HL-60 (cell line): ENCODE measurements at regions not wholly inside any gene's neighbourhood (a gene's known extent, or its start where the extent isn't known, plus 50 kb on each side); places are given as distances from the start of the nearest gene placed in this dataset.

Source experiments
- DNase-seq, 2 experiments: peaks; one replicate each; pipeline ENCODE4 v3.0.0-alpha.2; 2010 to 2020; ENCODE audit warnings: low read depth in 1 of 2, low spot score in 1 of 2
- H3K27ac ChIP-seq: fragments of 250-450 bp; sonication (Bioruptor Pico); replicated peaks from 2 replicates; pipeline ENCODE4 v1.5.1; 2020; ENCODE audit warnings: mild to moderate bottlenecking, moderate library complexity
- H3K27me3 ChIP-seq: fragments of 250-450 bp; sonication (Bioruptor Pico); 2 replicates; pipeline ENCODE4 v1.5.1; 2021; ENCODE audit warnings: mild to moderate bottlenecking, moderate library complexity; ENCODE audit not compliant: insufficient read depth, poor library complexity, severe bottlenecking
- H3K4me3 ChIP-seq: replicated peaks from 2 replicates; pipeline ENCODE4 v1.5.1; 2011; ENCODE audit warnings: mild to moderate bottlenecking, control low read depth, low read length; ENCODE audit not compliant: insufficient read depth
- GABPA ChIP-seq: IDR thresholded peaks from 2 replicates; pipeline ENCODE4 v1.6.1; 2012; ENCODE audit warnings: low read depth
- POLR2AphosphoS5 ChIP-seq: IDR thresholded peaks from 2 replicates; pipeline ENCODE4 v1.6.1; 2012; ENCODE audit warnings: low read depth
- SPI1 ChIP-seq: IDR thresholded peaks from 2 replicates; pipeline ENCODE4 v1.6.1; 2012; ENCODE audit warnings: low read depth, mild to moderate bottlenecking, borderline replicate concordance
- TF ChIP-seq, protein P1 (sequence below): IDR thresholded peaks from 2 replicates; pipeline ENCODE4 v1.6.1; 2012; ENCODE audit warnings: low read depth; ENCODE audit not compliant: insufficient replicate concordance
- TF ChIP-seq, protein P2 (sequence below): IDR thresholded peaks from one replicate; pipeline ENCODE4 v1.5.1; 2011; ENCODE audit warnings: low read length, control low read depth, inconsistent platforms; ENCODE audit not compliant: insufficient read depth

DNA sequence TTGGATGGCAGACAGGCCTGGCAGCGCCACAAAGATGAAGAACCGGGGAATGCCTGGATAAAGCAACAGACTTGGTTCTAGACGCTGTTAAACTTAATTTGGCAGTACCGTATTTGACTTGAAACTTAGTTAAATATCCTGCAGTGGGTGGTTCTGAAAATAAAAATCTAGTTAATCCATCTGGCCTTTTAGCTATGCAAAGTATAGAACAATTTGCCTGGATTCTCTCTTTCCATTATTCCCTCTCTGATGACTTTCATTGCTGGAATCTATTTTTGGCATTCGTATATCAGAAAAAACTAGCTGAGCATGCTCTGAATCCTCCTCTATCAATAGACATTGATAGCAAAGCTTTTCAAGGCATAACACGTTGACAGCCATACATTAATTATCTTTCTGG, 203.6 kb downstream of the MACC1 start:
- TF ChIP-seq SPI1 (no peak), GABPA (no peak), POLR2AphosphoS5 (no peak)
- TF ChIP-seq, protein P1, sequence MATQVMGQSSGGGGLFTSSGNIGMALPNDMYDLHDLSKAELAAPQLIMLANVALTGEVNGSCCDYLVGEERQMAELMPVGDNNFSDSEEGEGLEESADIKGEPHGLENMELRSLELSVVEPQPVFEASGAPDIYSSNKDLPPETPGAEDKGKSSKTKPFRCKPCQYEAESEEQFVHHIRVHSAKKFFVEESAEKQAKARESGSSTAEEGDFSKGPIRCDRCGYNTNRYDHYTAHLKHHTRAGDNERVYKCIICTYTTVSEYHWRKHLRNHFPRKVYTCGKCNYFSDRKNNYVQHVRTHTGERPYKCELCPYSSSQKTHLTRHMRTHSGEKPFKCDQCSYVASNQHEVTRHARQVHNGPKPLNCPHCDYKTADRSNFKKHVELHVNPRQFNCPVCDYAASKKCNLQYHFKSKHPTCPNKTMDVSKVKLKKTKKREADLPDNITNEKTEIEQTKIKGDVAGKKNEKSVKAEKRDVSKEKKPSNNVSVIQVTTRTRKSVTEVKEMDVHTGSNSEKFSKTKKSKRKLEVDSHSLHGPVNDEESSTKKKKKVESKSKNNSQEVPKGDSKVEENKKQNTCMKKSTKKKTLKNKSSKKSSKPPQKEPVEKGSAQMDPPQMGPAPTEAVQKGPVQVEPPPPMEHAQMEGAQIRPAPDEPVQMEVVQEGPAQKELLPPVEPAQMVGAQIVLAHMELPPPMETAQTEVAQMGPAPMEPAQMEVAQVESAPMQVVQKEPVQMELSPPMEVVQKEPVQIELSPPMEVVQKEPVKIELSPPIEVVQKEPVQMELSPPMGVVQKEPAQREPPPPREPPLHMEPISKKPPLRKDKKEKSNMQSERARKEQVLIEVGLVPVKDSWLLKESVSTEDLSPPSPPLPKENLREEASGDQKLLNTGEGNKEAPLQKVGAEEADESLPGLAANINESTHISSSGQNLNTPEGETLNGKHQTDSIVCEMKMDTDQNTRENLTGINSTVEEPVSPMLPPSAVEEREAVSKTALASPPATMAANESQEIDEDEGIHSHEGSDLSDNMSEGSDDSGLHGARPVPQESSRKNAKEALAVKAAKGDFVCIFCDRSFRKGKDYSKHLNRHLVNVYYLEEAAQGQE: no peak
- TF ChIP-seq, protein P2, sequence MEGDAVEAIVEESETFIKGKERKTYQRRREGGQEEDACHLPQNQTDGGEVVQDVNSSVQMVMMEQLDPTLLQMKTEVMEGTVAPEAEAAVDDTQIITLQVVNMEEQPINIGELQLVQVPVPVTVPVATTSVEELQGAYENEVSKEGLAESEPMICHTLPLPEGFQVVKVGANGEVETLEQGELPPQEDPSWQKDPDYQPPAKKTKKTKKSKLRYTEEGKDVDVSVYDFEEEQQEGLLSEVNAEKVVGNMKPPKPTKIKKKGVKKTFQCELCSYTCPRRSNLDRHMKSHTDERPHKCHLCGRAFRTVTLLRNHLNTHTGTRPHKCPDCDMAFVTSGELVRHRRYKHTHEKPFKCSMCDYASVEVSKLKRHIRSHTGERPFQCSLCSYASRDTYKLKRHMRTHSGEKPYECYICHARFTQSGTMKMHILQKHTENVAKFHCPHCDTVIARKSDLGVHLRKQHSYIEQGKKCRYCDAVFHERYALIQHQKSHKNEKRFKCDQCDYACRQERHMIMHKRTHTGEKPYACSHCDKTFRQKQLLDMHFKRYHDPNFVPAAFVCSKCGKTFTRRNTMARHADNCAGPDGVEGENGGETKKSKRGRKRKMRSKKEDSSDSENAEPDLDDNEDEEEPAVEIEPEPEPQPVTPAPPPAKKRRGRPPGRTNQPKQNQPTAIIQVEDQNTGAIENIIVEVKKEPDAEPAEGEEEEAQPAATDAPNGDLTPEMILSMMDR: no peak
- DNase-seq: no peak
- no peak overlapping the region for H3K4me3 ChIP-seq
- H3K27me3 ChIP-seq: no peaks in the 10 kb centered on the region
- H3K27ac ChIP-seq: no peak overlapping the region

DNA sequence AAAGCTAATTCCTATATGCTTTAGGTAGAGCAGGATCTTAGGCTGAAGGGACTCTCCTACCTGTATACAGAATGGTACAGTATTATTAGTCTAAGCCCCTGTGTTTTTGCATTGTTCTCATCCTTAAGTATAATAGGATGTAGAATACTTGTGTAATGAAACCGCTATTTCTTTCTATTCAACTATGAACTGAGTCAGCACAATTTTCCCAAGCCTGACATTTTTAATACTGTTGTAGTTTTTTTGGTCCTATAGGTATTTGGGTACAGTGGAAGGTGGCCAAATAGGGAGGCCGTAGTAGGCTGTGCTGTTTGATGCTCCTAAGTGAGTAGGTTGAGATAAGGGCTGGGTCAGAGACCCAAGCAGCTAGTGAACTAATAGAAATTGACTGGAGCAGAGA, 205.1 kb downstream of the MACC1 start:
- no peaks in the 10 kb centered on the region for H3K27me3 ChIP-seq
- no peak overlapping the region for H3K27ac ChIP-seq
- H3K4me3 ChIP-seq: no peak overlapping the region
- TF ChIP-seq, protein P1: no peak
- no peak for TF ChIP-seq POLR2AphosphoS5
- TF ChIP-seq SPI1: no peak
- TF ChIP-seq, protein P2: no peak
- TF ChIP-seq GABPA: no peak
- no peak for DNase-seq

DNA sequence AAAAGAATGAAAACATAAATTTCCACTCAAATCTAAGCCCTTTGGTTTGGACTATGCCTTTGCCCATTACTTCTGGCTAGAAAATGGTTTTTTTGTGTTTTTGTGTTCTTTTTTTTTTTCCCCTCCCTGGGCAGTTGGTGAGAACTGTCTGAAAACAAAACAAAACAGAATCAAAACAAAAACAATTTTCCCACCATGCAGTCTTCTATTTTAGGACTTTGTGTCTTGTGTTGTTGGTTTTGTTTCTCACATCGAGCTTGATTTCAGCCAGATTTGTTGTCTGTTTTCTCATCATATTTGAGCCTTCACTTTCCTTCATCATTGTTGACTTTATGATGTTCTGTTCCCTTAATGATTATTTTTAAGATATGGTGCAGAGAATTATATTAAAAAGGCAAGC, 206.3 kb downstream of the MACC1 start:
- DNase-seq: no peak
- Histone ChIP-seq H3K27ac (no peak overlapping the region), H3K27me3 (no peaks in the 10 kb centered on the region), H3K4me3 (no peak overlapping the region)
- TF ChIP-seq, protein P2: no peak
- TF ChIP-seq GABPA: no peak
- no peak for TF ChIP-seq SPI1
- TF ChIP-seq, protein P1: no peak
- no peak for TF ChIP-seq POLR2AphosphoS5
